B cell (primary cell): ENCODE measurements at regions not wholly inside any gene's neighbourhood (a gene's known extent, or its start where the extent isn't known, plus 50 kb on each side); places are given as distances from the start of the nearest gene placed in this dataset.
"Not testable (repeated sequence)": the region's sequence is repeated elsewhere in the genome, so short reads cannot be mapped to it uniquely, and the experiment has no call there.

Experiments used
- CTCF ChIP-seq: fragments of 200-600 bp; IDR thresholded peaks from one replicate; pipeline ENCODE4 v1.8.0; 2022; ENCODE audit warnings: antibody characterized with exemption, mild to moderate bottlenecking
- EZH2 ChIP-seq: IDR thresholded peaks from 2 replicates; pipeline ENCODE4 v1.6.1; 2012; ENCODE audit warnings: borderline replicate concordance, low read depth, mild to moderate bottlenecking, moderate library complexity, low read length; ENCODE audit not compliant: insufficient read depth, poor library complexity, severe bottlenecking

GRCh38 chrY:13894028-13894427 is 92.2 kb downstream of the VCY start:
- not testable (repeated sequence) for TF ChIP-seq CTCF, EZH2
